OCI-LY7 (cell line): ENCODE measurements at regions not wholly inside any gene's neighbourhood (a gene's known extent, or its start where the extent isn't known, plus 50 kb on each side); places are given as distances from the start of the nearest gene placed in this dataset.
A peak's percentile ranks its signal among the peaks of the same experiment; 100 is the strongest.

Experiments used
- BruUV-seq: library from RNA; stranded (reverse); fragments of 400-500 nt; replicated peaks from 2 replicates; lab custom pipeline; 2021; lab: Mats Ljungman, UMichigan
- CTCF ChIA-PET: fragments of 300-600 bp; sonication (Branson Sonifier 250); formaldehyde crosslinking; loops from one replicate; lab custom pipeline; 2022; ENCODE audit warnings: antibody characterized with exemption; ENCODE audit not compliant: unreplicated experiment; lab: Charles Lee
- POLR2A ChIA-PET: fragments of 300-600 bp; sonication (Branson Sonifier 250); formaldehyde crosslinking; loops from one replicate; lab custom pipeline; 2022; ENCODE audit warnings: antibody characterized with exemption; lab: Charles Lee
- DNase-seq: peaks from one replicate; pipeline ENCODE4 v3.0.0-alpha.2; 2015; ENCODE audit warnings: low spot score
- H2AFZ ChIP-seq: fragments of 200-600 bp; sonication (generic), shearing (Covaris generic); 2 replicates; pipeline ENCODE4 v1.6.1; 2014; ENCODE audit warnings: mild to moderate bottlenecking, antibody characterized with exemption, low read length, moderate library complexity
- H3K27ac ChIP-seq: fragments of 200-600 bp; sonication (generic); 2 replicates; pipeline ENCODE4 v1.5.1; 2014; ENCODE audit warnings: mixed run types, low read depth, mild to moderate bottlenecking, moderate library complexity, low read length, inconsistent platforms; ENCODE audit not compliant: poor library complexity, severe bottlenecking
- H3K36me3 ChIP-seq: fragments of 200-600 bp; sonication (generic); 2 replicates; pipeline ENCODE4 v1.6.1; 2014; ENCODE audit warnings: mild to moderate bottlenecking, antibody characterized with exemption, low read length, moderate library complexity, mixed read lengths; ENCODE audit not compliant: insufficient read depth
- H3K4me1 ChIP-seq: fragments of 200-600 bp; sonication (generic); 2 replicates; pipeline ENCODE4 v1.5.1; 2014; ENCODE audit warnings: mild to moderate bottlenecking, low read length; ENCODE audit not compliant: insufficient read depth, poor library complexity, severe bottlenecking
- H3K4me2 ChIP-seq: fragments of 200-600 bp; sonication (generic); 2 replicates; pipeline ENCODE4 v1.6.1; 2014; ENCODE audit warnings: mild to moderate bottlenecking, low read length
- H3K4me3 ChIP-seq: fragments of 200-600 bp; sonication (generic); 2 replicates; pipeline ENCODE4 v1.5.1; 2014; ENCODE audit warnings: mild to moderate bottlenecking, low read depth, low read length; ENCODE audit not compliant: poor library complexity, severe bottlenecking
- H3K79me2 ChIP-seq: fragments of 200-600 bp; sonication (generic); 2 replicates; pipeline ENCODE4 v1.6.1; 2016; ENCODE audit warnings: low read depth, mild to moderate bottlenecking, low read length, moderate library complexity, mixed read lengths; ENCODE audit not compliant: insufficient read depth
- H3K9me2 ChIP-seq: fragments of 200-600 bp; sonication (generic); 2 replicates; pipeline ENCODE4 v1.6.1; 2016; ENCODE audit warnings: mild to moderate bottlenecking, low read length, mixed read lengths; ENCODE audit not compliant: insufficient read depth
- H3K9me3 ChIP-seq: fragments of 200-600 bp; sonication (generic); 2 replicates; pipeline ENCODE4 v1.6.1; 2014; ENCODE audit warnings: mild to moderate bottlenecking, mixed run types, low read length, mixed read lengths
- H4K20me1 ChIP-seq: fragments of 200-600 bp; sonication (generic); 2 replicates; pipeline ENCODE4 v1.6.1; 2014; ENCODE audit warnings: mild to moderate bottlenecking, antibody characterized with exemption, low read length, moderate library complexity, mixed read lengths; ENCODE audit not compliant: insufficient read depth
- CTCF ChIP-seq: fragments of 200-600 bp; sonication (generic); conservative IDR thresholded peaks from 2 replicates; pipeline ENCODE4 v1.5.1; 2014; ENCODE audit warnings: mild to moderate bottlenecking, antibody characterized with exemption, low read length, moderate library complexity, mixed read lengths
- EZH2phosphoT487 ChIP-seq: fragments of 200-600 bp; sonication (generic); IDR thresholded peaks from 2 replicates; pipeline ENCODE4 v1.6.1; 2018; ENCODE audit warnings: low read depth, borderline replicate concordance, mild to moderate bottlenecking, mixed run types, antibody characterized with exemption, low read length, moderate library complexity, mixed read lengths
- intact Hi-C: fragments of 100-400 bp; cut with micrococcal nuclease; formaldehyde crosslinking; loops from one replicate; pipeline ENCODE4 v1.10.0; 2022; ENCODE audit not compliant: unreplicated experiment

GRCh38 chr2:18435426-18436037, 124.9 kb downstream of the RDH14 start:
- no peak overlapping the region for H2AFZ ChIP-seq
- intact Hi-C loops: loop anchor here (2.0 kb wide), 1 partner anchor 1427 kb away; no protein-coding TSS in a partner anchor
- no peaks in the 10 kb centered on the region for H3K9me3 ChIP-seq
- no peak overlapping the region for H3K27ac ChIP-seq
- H4K20me1 ChIP-seq: no peaks in the 10 kb centered on the region
- H3K4me3 ChIP-seq: no peak overlapping the region
- H3K9me2 ChIP-seq: no peaks in the 10 kb centered on the region
- BruUV-seq: no TSS peak
- no peaks in the 10 kb centered on the region for H3K79me2 ChIP-seq
- H3K4me2 ChIP-seq: no peak overlapping the region
- H3K36me3 ChIP-seq: no peaks in the 10 kb centered on the region
- peak; percentile 36 for DNase-seq
- TF ChIP-seq CTCF (peak; percentile 90), EZH2phosphoT487 (no peak)
- ChIA-PET CTCF (no interaction called here), POLR2A (no interaction called here)
- H3K4me1 ChIP-seq: no peaks in the 10 kb centered on the region

- DNase-seq: no peak
- no peaks in the 10 kb centered on the region for H4K20me1 ChIP-seq
- TF ChIP-seq CTCF (no peak), EZH2phosphoT487 (no peak)
- ChIA-PET POLR2A (no interaction called here), CTCF (no interaction called here)
- no peak overlapping the region for H3K4me3 ChIP-seq
- H3K4me1 ChIP-seq: no peaks in the 10 kb centered on the region
- no peaks in the 10 kb centered on the region for H3K9me2 ChIP-seq
- no peak overlapping the region for H3K27ac ChIP-seq
- BruUV-seq: no TSS peak
- no peak overlapping the region for H3K4me2 ChIP-seq
- H3K9me3 ChIP-seq: no peaks in the 10 kb centered on the region
- no peaks in the 10 kb centered on the region for H3K79me2 ChIP-seq
- no peaks in the 10 kb centered on the region for H3K36me3 ChIP-seq
- no peak overlapping the region for H2AFZ ChIP-seq
- intact Hi-C loops: loop anchor here (2.0 kb wide), 1 partner anchor 1429 kb away; no protein-coding TSS in a partner anchor
Observed at GRCh38 chr2:18433872-18434271, 126.6 kb downstream of the RDH14 start.

DNA sequence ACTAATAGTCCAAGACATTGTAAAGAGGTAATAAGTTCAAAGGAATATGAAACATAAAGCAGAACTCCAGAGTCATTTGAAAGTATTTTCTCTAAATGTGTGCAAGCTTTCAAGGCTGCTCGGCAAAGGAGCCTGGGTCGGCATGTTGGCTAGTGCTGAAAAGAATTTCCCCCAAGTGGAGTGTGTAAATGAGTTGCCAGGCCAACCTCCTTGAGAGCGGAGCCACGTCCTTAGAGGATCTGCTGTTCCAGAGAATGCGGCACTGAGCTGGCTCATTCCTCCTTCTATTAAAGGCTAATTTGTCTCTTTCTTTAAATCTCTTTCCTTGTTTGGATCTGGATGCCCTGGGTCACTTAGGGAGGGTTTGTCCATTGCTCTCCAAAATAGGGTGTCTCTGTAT, 127.5 kb downstream of the RDH14 start:
- intact Hi-C loops: no loop called here
- ChIA-PET CTCF (no interaction called here), POLR2A (no interaction called here)
- no peak for TF ChIP-seq CTCF
- no peak for TF ChIP-seq EZH2phosphoT487
- Histone ChIP-seq H3K9me3 (no peaks in the 10 kb centered on the region), H3K27ac (no peak overlapping the region), H2AFZ (no peak overlapping the region), H3K4me3 (no peak overlapping the region), H3K79me2 (no peaks in the 10 kb centered on the region), H3K4me2 (no peak overlapping the region), H3K9me2 (no peaks in the 10 kb centered on the region), H4K20me1 (no peaks in the 10 kb centered on the region), H3K4me1 (no peaks in the 10 kb centered on the region), H3K36me3 (no peaks in the 10 kb centered on the region)
- DNase-seq: no peak
- BruUV-seq: no TSS peak
